ENCODE measurements at regions not wholly inside any gene's neighbourhood (a gene's known extent, or its start where the extent isn't known, plus 50 kb on each side); places are given as distances from the start of the nearest gene placed in this dataset.

DNA sequence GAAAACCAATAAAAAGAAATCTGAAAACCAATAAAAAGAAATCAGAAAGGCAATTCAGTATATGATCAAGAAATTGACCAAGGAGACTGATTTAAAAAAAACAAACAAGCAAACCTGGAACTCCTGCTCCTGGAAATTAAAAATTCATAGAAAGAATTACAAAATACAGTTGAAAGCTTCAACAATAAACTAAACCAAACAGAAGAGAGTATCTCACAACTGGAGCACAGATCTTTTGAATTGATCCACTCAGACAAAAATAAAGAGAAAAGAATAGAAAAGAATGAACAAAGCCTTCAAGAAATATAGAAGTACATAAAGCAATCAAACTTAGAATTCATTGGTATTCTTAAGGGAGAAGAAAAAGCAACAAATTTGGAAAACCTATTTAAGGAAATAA lies 271.4 kb downstream of the MBNL1 start:
- Histone ChIP-seq H3K27me3 (no peaks in the 10 kb centered on the region), H3K4me1 (no peaks in the 10 kb centered on the region), H3K9me3 (no peaks in the 10 kb centered on the region), H3K27ac (no peak overlapping the region), H3K4me3 (no peak overlapping the region), H3K36me3 (replicated peaks in 1 of 2; ENCODE audit: insufficient read depth in 1 of 2, low read depth in 2 of 2) (no peaks in the 10 kb centered on the region)
- TF ChIP-seq POLR2A (IDR thresholded peaks at IDR 0.05), result no peak
- TF ChIP-seq, protein P1, sequence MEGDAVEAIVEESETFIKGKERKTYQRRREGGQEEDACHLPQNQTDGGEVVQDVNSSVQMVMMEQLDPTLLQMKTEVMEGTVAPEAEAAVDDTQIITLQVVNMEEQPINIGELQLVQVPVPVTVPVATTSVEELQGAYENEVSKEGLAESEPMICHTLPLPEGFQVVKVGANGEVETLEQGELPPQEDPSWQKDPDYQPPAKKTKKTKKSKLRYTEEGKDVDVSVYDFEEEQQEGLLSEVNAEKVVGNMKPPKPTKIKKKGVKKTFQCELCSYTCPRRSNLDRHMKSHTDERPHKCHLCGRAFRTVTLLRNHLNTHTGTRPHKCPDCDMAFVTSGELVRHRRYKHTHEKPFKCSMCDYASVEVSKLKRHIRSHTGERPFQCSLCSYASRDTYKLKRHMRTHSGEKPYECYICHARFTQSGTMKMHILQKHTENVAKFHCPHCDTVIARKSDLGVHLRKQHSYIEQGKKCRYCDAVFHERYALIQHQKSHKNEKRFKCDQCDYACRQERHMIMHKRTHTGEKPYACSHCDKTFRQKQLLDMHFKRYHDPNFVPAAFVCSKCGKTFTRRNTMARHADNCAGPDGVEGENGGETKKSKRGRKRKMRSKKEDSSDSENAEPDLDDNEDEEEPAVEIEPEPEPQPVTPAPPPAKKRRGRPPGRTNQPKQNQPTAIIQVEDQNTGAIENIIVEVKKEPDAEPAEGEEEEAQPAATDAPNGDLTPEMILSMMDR (IDR thresholded peaks at IDR 0.05), result no peak
- intact Hi-C loops (cut with DNase I), result no loop called here
- DNase-seq (no peak), ATAC-seq (no peak)

GRCh38 chr3:152547153-152547552 lies 278.4 kb downstream of the MBNL1 start:
- ATAC-seq, result no peak
- H3K27ac ChIP-seq, result no peak overlapping the region
- no peaks in the 10 kb centered on the region for H3K27me3 ChIP-seq
- H3K36me3 ChIP-seq (replicated peaks in 1 of 2; ENCODE audit: insufficient read depth in 1 of 2, low read depth in 2 of 2), result no peaks in the 10 kb centered on the region
- TF ChIP-seq POLR2A (IDR thresholded peaks at IDR 0.05), result no peak
- TF ChIP-seq, protein P1 (IDR thresholded peaks at IDR 0.05), result no peak
- no peak for DNase-seq
- H3K4me1 ChIP-seq, result no peaks in the 10 kb centered on the region
- intact Hi-C loops (cut with DNase I), result no loop called here
- WGBS, 2 donors, result 81 to 88% methylated on average over 1 of the region's 1 CpG
- no peak overlapping the region for H3K4me3 ChIP-seq
- H3K9me3 ChIP-seq, result no peaks in the 10 kb centered on the region

DNA sequence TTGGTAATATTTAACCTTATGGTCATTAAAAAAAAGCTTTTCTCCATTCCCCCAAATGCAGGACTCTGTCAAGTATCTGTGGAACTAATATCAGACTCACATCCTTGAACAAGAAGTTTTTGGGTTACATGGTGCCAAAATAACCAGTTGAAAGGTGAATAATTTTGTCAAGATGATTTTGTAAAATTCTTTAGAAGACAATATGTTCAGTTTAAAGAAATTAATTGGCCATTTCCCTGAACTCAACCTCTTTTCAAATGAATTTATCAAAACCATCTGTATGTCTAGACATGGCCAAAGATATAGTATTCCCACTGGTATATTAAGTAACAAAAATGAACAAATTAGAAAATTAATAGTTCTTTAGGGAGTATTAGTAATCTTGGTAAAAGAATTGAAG lies 280.5 kb downstream of the MBNL1 start:
- Histone ChIP-seq H3K27me3 (no peaks in the 10 kb centered on the region), H3K9me3 (no peaks in the 10 kb centered on the region), H3K36me3 (replicated peaks in 1 of 2; ENCODE audit: insufficient read depth in 1 of 2, low read depth in 2 of 2) (no peaks in the 10 kb centered on the region), H3K4me1 (no peaks in the 10 kb centered on the region), H3K4me3 (no peak overlapping the region), H3K27ac (no peak overlapping the region)
- DNase-seq (no peak), ATAC-seq (no peak)
- TF ChIP-seq, protein P1 (IDR thresholded peaks at IDR 0.05), result no peak
- no peak for TF ChIP-seq POLR2A (IDR thresholded peaks at IDR 0.05)
- intact Hi-C loops (cut with DNase I), result no loop called here

DNA sequence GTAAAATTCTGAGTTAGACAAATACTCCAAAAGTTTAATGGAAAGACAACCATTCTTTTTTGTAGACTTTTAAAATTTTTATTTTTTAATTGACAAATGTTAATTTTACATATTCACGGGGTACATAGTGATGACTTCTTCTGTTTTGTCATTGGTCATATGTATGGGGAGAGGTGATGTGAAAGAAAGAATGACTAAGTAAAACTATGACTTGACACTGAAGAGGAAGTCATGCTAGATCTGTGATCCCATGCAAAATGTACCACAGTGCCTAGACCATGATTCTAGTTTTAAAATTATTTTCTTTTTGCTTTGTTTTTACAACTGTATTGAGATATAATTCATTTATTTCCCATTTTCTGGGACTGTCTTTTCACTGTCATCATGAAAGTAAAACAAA lies 281.6 kb downstream of the MBNL1 start:
- ATAC-seq (no peak), DNase-seq (no peak)
- Histone ChIP-seq H3K36me3 (replicated peaks in 1 of 2; ENCODE audit: insufficient read depth in 1 of 2, low read depth in 2 of 2) (no peaks in the 10 kb centered on the region), H3K27ac (no peak overlapping the region), H3K9me3 (no peaks in the 10 kb centered on the region), H3K4me3 (no peak overlapping the region), H3K4me1 (no peaks in the 10 kb centered on the region), H3K27me3 (no peaks in the 10 kb centered on the region)
- WGBS, 2 donors, result 69 to 76% methylated on average over 1 of the region's 1 CpG
- intact Hi-C loops (cut with DNase I), result no loop called here
- no peak for TF ChIP-seq POLR2A (IDR thresholded peaks at IDR 0.05)
- TF ChIP-seq, protein P1 (IDR thresholded peaks at IDR 0.05), result no peak

GRCh38 chr3:152554980-152555379 lies 280.0 kb upstream of the P2RY1 start:
- H3K4me3 ChIP-seq, result no peak overlapping the region
- DNase-seq, result no peak
- H3K27ac ChIP-seq, result no peak overlapping the region
- intact Hi-C loops (cut with DNase I), result no loop called here
- no peaks in the 10 kb centered on the region for H3K36me3 ChIP-seq (replicated peaks in 1 of 2; ENCODE audit: insufficient read depth in 1 of 2, low read depth in 2 of 2)
- H3K27me3 ChIP-seq, result no peaks in the 10 kb centered on the region
- H3K9me3 ChIP-seq, result no peaks in the 10 kb centered on the region
- no peak for ATAC-seq
- WGBS, 2 donors, result 72 to 78% methylated on average over 3 of the region's 3 CpGs
- H3K4me1 ChIP-seq, result no peaks in the 10 kb centered on the region
- TF ChIP-seq POLR2A (IDR thresholded peaks at IDR 0.05), result no peak
- TF ChIP-seq, protein P1 (IDR thresholded peaks at IDR 0.05), result no peak

Measured in body of pancreas (tissue), 4 donors.